ENCODE measurements at regions not wholly inside any gene's neighbourhood (a gene's known extent, or its start where the extent isn't known, plus 50 kb on each side); places are given as distances from the start of the nearest gene placed in this dataset.

GRCh38 chr1:58003059-58003458 is 543.5 kb downstream of the OMA1 start:
- no peak for TF ChIP-seq TAF1 (IDR thresholded peaks at IDR 0.05; ENCODE audit: low read depth)
- TF ChIP-seq ZBTB7A (IDR thresholded peaks at IDR 0.05; ENCODE audit: low read depth) = no peak
- no peak for TF ChIP-seq TEAD4 (IDR thresholded peaks at IDR 0.05)
- TF ChIP-seq EGR1 (IDR thresholded peaks at IDR 0.05) = no peak
- no peak for TF ChIP-seq CEBPB (IDR thresholded peaks at IDR 0.05)
- TF ChIP-seq MAX (IDR thresholded peaks at IDR 0.05) = no peak
- no peak for TF ChIP-seq RAD21 (IDR thresholded peaks at IDR 0.05; ENCODE audit: low read depth)
- TF ChIP-seq REST (IDR thresholded peaks at IDR 0.05; ENCODE audit: low read depth) = no peak
- TF ChIP-seq TCF12 (IDR thresholded peaks at IDR 0.05; ENCODE audit: low read depth) = no peak
- no peak for TF ChIP-seq FOXM1 (IDR thresholded peaks at IDR 0.05; ENCODE audit: borderline replicate concordance, low read depth)
- TF ChIP-seq EP300 (IDR thresholded peaks at IDR 0.05; ENCODE audit: borderline replicate concordance) = no peak

- TF ChIP-seq FOXM1 (IDR thresholded peaks at IDR 0.05; ENCODE audit: borderline replicate concordance, low read depth) = no peak
- no peak for TF ChIP-seq ZBTB7A (IDR thresholded peaks at IDR 0.05; ENCODE audit: low read depth)
- TF ChIP-seq MAX (IDR thresholded peaks at IDR 0.05) = no peak
- no peak for TF ChIP-seq CREB1 (IDR thresholded peaks at IDR 0.05; ENCODE audit: low read depth)
- TF ChIP-seq EGR1 (IDR thresholded peaks at IDR 0.05) = no peak
- no peak for TF ChIP-seq TCF12 (IDR thresholded peaks at IDR 0.05; ENCODE audit: low read depth)
- no peak for TF ChIP-seq TEAD4 (IDR thresholded peaks at IDR 0.05)
- TF ChIP-seq YY1 (IDR thresholded peaks at IDR 0.05; ENCODE audit: low read depth) = no peak
- TF ChIP-seq CEBPB (IDR thresholded peaks at IDR 0.05) = no peak
- no peak for TF ChIP-seq USF1 (IDR thresholded peaks at IDR 0.05)
- no peak for TF ChIP-seq REST (IDR thresholded peaks at IDR 0.05; ENCODE audit: low read depth)
- TF ChIP-seq TAF1 (IDR thresholded peaks at IDR 0.05; ENCODE audit: low read depth) = no peak
- no peak for TF ChIP-seq RAD21 (IDR thresholded peaks at IDR 0.05; ENCODE audit: low read depth)
- TF ChIP-seq EP300 (IDR thresholded peaks at IDR 0.05; ENCODE audit: borderline replicate concordance) = no peak
- TF ChIP-seq NFIC (IDR thresholded peaks at IDR 0.05) = no peak
Measured at GRCh38 chr1:58000821-58001220, 545.7 kb downstream of the OMA1 start.

- TF ChIP-seq EP300 (IDR thresholded peaks at IDR 0.05; ENCODE audit: borderline replicate concordance) (no peak), FOXM1 (IDR thresholded peaks at IDR 0.05; ENCODE audit: borderline replicate concordance, low read depth) (no peak), EGR1 (IDR thresholded peaks at IDR 0.05) (no peak), MAX (IDR thresholded peaks at IDR 0.05) (no peak), TCF12 (IDR thresholded peaks at IDR 0.05; ENCODE audit: low read depth) (no peak), CREB1 (IDR thresholded peaks at IDR 0.05; ENCODE audit: low read depth) (no peak), TEAD4 (IDR thresholded peaks at IDR 0.05) (no peak), NFIC (IDR thresholded peaks at IDR 0.05) (no peak), USF1 (IDR thresholded peaks at IDR 0.05) (no peak), CEBPB (IDR thresholded peaks at IDR 0.05) (no peak), YY1 (IDR thresholded peaks at IDR 0.05; ENCODE audit: low read depth) (no peak), TAF1 (IDR thresholded peaks at IDR 0.05; ENCODE audit: low read depth) (no peak), RAD21 (IDR thresholded peaks at IDR 0.05; ENCODE audit: low read depth) (no peak), REST (IDR thresholded peaks at IDR 0.05; ENCODE audit: low read depth) (no peak), ZBTB7A (IDR thresholded peaks at IDR 0.05; ENCODE audit: low read depth) (no peak)
Measured at GRCh38 chr1:58000116-58000515, 546.4 kb downstream of the OMA1 start.

- TF ChIP-seq FOXM1 (IDR thresholded peaks at IDR 0.05; ENCODE audit: borderline replicate concordance, low read depth) (no peak), YY1 (IDR thresholded peaks at IDR 0.05; ENCODE audit: low read depth) (no peak), MAX (IDR thresholded peaks at IDR 0.05) (no peak), TAF1 (IDR thresholded peaks at IDR 0.05; ENCODE audit: low read depth) (no peak)
Measured at GRCh38 chr1:57996400-57996799, 550.1 kb downstream of the OMA1 start.

All from Ishikawa (cell line).